ENCODE measurements at regions not wholly inside any gene's neighbourhood (a gene's known extent, or its start where the extent isn't known, plus 50 kb on each side); places are given as distances from the start of the nearest gene placed in this dataset.

GRCh38 chr1:81008293-81008692, 792.4 kb upstream of the ADGRL2 start:
- Histone ChIP-seq H3K36me3 (ENCODE audit: control insufficient read depth in 2 of 2, insufficient read depth in 2 of 2, low read length in 2 of 2) (no peaks in the 10 kb centered on the region), H3K27ac (ENCODE audit: low read depth in 2 of 2, low read length in 2 of 2) (no peak overlapping the region), H3K9me3 (ENCODE audit: control insufficient read depth in 2 of 2, low read length in 2 of 2) (no peaks in the 10 kb centered on the region), H3K4me1 (ENCODE audit: control insufficient read depth in 2 of 2, insufficient read depth in 2 of 2, low read length in 2 of 2) (no peaks in the 10 kb centered on the region), H3K4me3 (ENCODE audit: low read length in 2 of 2) (no peak overlapping the region), H3K27me3 (ENCODE audit: control insufficient read depth in 2 of 2, insufficient read depth in 2 of 2, low read length in 2 of 2) (no peaks in the 10 kb centered on the region), H3K9ac (ENCODE audit: low read depth in 1 of 2, low read length in 2 of 2) (no peak overlapping the region)

DNA sequence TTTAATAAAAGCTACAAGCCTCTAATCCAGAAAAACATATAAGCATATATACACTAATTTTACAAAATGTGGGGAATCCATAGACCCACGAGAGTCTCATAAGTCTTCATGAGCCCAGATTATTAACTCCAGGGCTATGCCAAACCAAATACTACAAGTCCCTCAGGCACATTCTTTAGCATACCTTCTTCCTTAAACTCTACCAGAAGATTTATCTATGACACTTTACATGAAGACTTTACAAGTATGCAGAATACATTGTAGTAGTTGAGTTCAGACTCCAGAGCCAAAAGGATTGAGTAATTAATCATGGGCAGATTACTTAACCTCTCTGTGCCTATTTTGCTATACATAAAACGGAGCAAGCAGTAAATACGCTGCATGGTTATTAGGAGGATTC, 793.7 kb upstream of the ADGRL2 start:
- Histone ChIP-seq H3K4me1 (ENCODE audit: control insufficient read depth in 2 of 2, insufficient read depth in 2 of 2, low read length in 2 of 2) (no peaks in the 10 kb centered on the region), H3K27me3 (ENCODE audit: control insufficient read depth in 2 of 2, insufficient read depth in 2 of 2, low read length in 2 of 2) (no peaks in the 10 kb centered on the region)

GRCh38 chr1:81006502-81006901, 794.2 kb upstream of the ADGRL2 start:
- no peak overlapping the region for H3K27ac ChIP-seq (ENCODE audit: low read depth in 2 of 2, low read length in 2 of 2)
- H3K9ac ChIP-seq (ENCODE audit: low read depth in 1 of 2, low read length in 2 of 2), result no peak overlapping the region
- no peaks in the 10 kb centered on the region for H3K9me3 ChIP-seq (ENCODE audit: control insufficient read depth in 2 of 2, low read length in 2 of 2)
- no peak overlapping the region for H3K4me3 ChIP-seq (ENCODE audit: low read length in 2 of 2)
- H3K27me3 ChIP-seq (ENCODE audit: control insufficient read depth in 2 of 2, insufficient read depth in 2 of 2, low read length in 2 of 2), result no peaks in the 10 kb centered on the region
- H3K36me3 ChIP-seq (ENCODE audit: control insufficient read depth in 2 of 2, insufficient read depth in 2 of 2, low read length in 2 of 2), result no peaks in the 10 kb centered on the region
- no peaks in the 10 kb centered on the region for H3K4me1 ChIP-seq (ENCODE audit: control insufficient read depth in 2 of 2, insufficient read depth in 2 of 2, low read length in 2 of 2)

More for the DNA sequence above, 793.7 kb upstream of the ADGRL2 start:
- Histone ChIP-seq H3K9ac (ENCODE audit: low read depth in 1 of 2, low read length in 2 of 2) (no peak overlapping the region), H3K4me3 (ENCODE audit: low read length in 2 of 2) (no peak overlapping the region), H3K9me3 (ENCODE audit: control insufficient read depth in 2 of 2, low read length in 2 of 2) (no peaks in the 10 kb centered on the region), H3K36me3 (ENCODE audit: control insufficient read depth in 2 of 2, insufficient read depth in 2 of 2, low read length in 2 of 2) (no peaks in the 10 kb centered on the region), H3K27ac (ENCODE audit: low read depth in 2 of 2, low read length in 2 of 2) (no peak overlapping the region)

DNA sequence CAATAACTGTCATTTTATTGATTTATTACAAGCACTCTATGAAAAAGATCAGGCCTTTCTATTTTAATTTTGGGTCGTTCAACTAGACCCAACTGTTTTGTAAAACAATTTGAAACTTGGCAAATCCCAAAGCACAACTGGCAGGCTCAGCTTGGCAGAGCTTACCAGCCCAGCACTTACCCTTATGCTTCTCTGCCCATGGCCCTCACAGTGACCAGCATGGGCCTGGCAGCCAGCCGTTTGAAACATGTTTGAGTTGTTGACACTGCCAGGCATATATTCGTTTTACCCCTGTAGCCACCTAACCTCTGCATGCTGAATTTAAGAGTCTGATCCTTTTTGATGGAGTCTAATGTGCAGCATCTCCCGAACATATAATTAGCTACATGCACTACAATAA, 796.7 kb upstream of the ADGRL2 start:
- Histone ChIP-seq H3K27ac (ENCODE audit: low read depth in 2 of 2, low read length in 2 of 2) (no peak overlapping the region), H3K9ac (ENCODE audit: low read depth in 1 of 2, low read length in 2 of 2) (no peak overlapping the region), H3K4me1 (ENCODE audit: control insufficient read depth in 2 of 2, insufficient read depth in 2 of 2, low read length in 2 of 2) (no peaks in the 10 kb centered on the region), H3K27me3 (ENCODE audit: control insufficient read depth in 2 of 2, insufficient read depth in 2 of 2, low read length in 2 of 2) (no peaks in the 10 kb centered on the region), H3K4me3 (ENCODE audit: low read length in 2 of 2) (no peak overlapping the region), H3K9me3 (ENCODE audit: control insufficient read depth in 2 of 2, low read length in 2 of 2) (no peaks in the 10 kb centered on the region), H3K36me3 (ENCODE audit: control insufficient read depth in 2 of 2, insufficient read depth in 2 of 2, low read length in 2 of 2) (no peaks in the 10 kb centered on the region)

DNA sequence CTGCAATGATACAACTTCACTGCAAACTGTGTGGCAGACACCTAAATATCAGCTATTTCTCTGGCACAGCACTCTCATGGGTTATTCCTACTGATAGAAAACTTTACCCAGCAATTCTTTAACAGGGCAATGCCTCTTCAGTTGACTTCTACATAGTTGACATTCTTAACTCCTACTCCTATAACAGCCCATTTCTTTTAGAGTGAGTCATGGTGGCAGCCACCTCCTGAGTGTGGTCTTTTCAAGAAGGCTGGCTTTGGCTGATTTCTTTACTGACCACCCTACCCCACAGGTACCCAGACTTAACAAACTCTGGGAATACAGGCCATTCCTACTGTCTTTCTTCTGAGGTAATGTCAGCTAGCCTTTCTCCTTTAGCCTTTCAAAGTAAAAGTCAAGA, 805.8 kb upstream of the ADGRL2 start:
- H3K9me3 ChIP-seq (ENCODE audit: control insufficient read depth in 2 of 2, low read length in 2 of 2), result no peaks in the 10 kb centered on the region
- no peaks in the 10 kb centered on the region for H3K36me3 ChIP-seq (ENCODE audit: control insufficient read depth in 2 of 2, insufficient read depth in 2 of 2, low read length in 2 of 2)
- no peak overlapping the region for H3K9ac ChIP-seq (ENCODE audit: low read depth in 1 of 2, low read length in 2 of 2)
- no peaks in the 10 kb centered on the region for H3K4me1 ChIP-seq (ENCODE audit: control insufficient read depth in 2 of 2, insufficient read depth in 2 of 2, low read length in 2 of 2)
- no peak overlapping the region for H3K27ac ChIP-seq (ENCODE audit: low read depth in 2 of 2, low read length in 2 of 2)
- H3K27me3 ChIP-seq (ENCODE audit: control insufficient read depth in 2 of 2, insufficient read depth in 2 of 2, low read length in 2 of 2), result no peaks in the 10 kb centered on the region
- H3K4me3 ChIP-seq (ENCODE audit: low read length in 2 of 2), result no peak overlapping the region

DNA sequence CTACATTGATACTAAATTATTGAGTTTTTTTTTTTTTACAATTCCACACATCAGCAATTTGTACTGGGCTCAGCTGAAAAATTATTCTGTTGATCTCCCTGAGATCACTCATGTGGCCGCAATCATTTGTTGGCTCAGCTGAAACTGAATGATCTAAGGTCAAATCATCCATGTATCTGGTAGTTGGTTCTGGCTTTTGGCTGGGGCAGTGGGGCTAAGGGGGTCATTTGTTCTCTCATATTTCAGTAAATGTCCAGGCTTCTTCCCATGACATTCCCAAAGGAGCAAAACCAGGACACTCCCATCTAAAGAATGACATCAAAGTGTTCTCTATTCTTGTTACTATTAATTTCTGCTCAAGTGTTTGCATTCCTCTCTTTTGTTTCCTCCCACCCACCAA, 806.7 kb upstream of the ADGRL2 start:
- Histone ChIP-seq H3K36me3 (ENCODE audit: control insufficient read depth in 2 of 2, insufficient read depth in 2 of 2, low read length in 2 of 2) (no peaks in the 10 kb centered on the region), H3K4me3 (ENCODE audit: low read length in 2 of 2) (no peak overlapping the region), H3K9ac (ENCODE audit: low read depth in 1 of 2, low read length in 2 of 2) (no peak overlapping the region), H3K4me1 (ENCODE audit: control insufficient read depth in 2 of 2, insufficient read depth in 2 of 2, low read length in 2 of 2) (no peaks in the 10 kb centered on the region), H3K27ac (ENCODE audit: low read depth in 2 of 2, low read length in 2 of 2) (no peak overlapping the region), H3K9me3 (ENCODE audit: control insufficient read depth in 2 of 2, low read length in 2 of 2) (no peaks in the 10 kb centered on the region), H3K27me3 (ENCODE audit: control insufficient read depth in 2 of 2, insufficient read depth in 2 of 2, low read length in 2 of 2) (no peaks in the 10 kb centered on the region)

GRCh38 chr1:80993154-80993980, 807.4 kb upstream of the ADGRL2 start:
- no peak overlapping the region for H3K9ac ChIP-seq (ENCODE audit: low read depth in 1 of 2, low read length in 2 of 2)
- no peaks in the 10 kb centered on the region for H3K27me3 ChIP-seq (ENCODE audit: control insufficient read depth in 2 of 2, insufficient read depth in 2 of 2, low read length in 2 of 2)

DNA sequence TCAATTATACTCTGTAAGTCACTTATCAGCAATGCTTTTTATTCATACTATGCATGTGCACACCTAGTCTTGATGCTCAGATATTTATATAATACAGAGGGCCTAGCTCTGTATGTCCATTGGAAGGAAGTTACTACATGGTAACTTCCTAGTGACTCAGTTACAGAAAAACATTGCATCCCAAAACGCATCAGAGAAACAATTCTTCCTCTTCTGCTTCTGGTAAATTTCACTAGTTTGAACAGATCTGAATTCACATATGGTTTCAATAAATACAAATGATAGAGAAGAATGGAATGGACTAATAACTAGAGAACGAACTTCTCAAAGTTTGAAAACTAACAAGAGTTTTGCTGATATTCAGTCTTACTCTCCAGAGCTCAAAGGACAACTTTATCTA, 811.3 kb upstream of the ADGRL2 start:
- no peak overlapping the region for H3K9ac ChIP-seq (ENCODE audit: low read depth in 1 of 2, low read length in 2 of 2)
- H3K4me3 ChIP-seq (ENCODE audit: low read length in 2 of 2), result no peak overlapping the region
- no peak overlapping the region for H3K27ac ChIP-seq (ENCODE audit: low read depth in 2 of 2, low read length in 2 of 2)
- no peaks in the 10 kb centered on the region for H3K9me3 ChIP-seq (ENCODE audit: control insufficient read depth in 2 of 2, low read length in 2 of 2)
- no peaks in the 10 kb centered on the region for H3K4me1 ChIP-seq (ENCODE audit: control insufficient read depth in 2 of 2, insufficient read depth in 2 of 2, low read length in 2 of 2)
- H3K36me3 ChIP-seq (ENCODE audit: control insufficient read depth in 2 of 2, insufficient read depth in 2 of 2, low read length in 2 of 2), result no peaks in the 10 kb centered on the region
- H3K27me3 ChIP-seq (ENCODE audit: control insufficient read depth in 2 of 2, insufficient read depth in 2 of 2, low read length in 2 of 2), result no peaks in the 10 kb centered on the region

More at GRCh38 chr1:80993154-80993980, 807.4 kb upstream of the ADGRL2 start:
- no peaks in the 10 kb centered on the region for H3K4me1 ChIP-seq (ENCODE audit: control insufficient read depth in 2 of 2, insufficient read depth in 2 of 2, low read length in 2 of 2)
- H3K36me3 ChIP-seq (ENCODE audit: control insufficient read depth in 2 of 2, insufficient read depth in 2 of 2, low read length in 2 of 2), result no peaks in the 10 kb centered on the region
- H3K9me3 ChIP-seq (ENCODE audit: control insufficient read depth in 2 of 2, low read length in 2 of 2), result no peaks in the 10 kb centered on the region
- no peak overlapping the region for H3K4me3 ChIP-seq (ENCODE audit: low read length in 2 of 2)
- no peak overlapping the region for H3K27ac ChIP-seq (ENCODE audit: low read depth in 2 of 2, low read length in 2 of 2)

DNA sequence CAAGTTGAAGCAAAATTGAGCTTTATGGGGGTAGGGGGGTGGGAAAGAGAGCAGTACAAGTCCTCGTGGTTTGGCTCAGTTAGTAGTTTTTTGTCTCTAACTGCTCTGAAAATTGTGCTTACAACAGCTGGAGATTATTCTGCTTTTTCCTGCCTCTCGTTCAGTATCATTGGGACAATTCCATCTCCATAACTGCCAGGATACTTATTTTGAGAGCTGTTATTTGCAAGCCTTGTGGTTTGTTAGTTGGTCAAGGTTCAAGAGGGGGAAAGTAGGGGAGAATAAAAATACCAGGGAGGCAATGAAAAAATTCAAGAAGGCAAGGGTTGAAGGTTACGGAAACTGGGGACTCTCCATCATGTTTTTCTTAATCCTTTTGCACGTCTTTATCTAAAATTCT, 811.8 kb upstream of the ADGRL2 start:
- Histone ChIP-seq H3K9ac (ENCODE audit: low read depth in 1 of 2, low read length in 2 of 2) (no peak overlapping the region), H3K27me3 (ENCODE audit: control insufficient read depth in 2 of 2, insufficient read depth in 2 of 2, low read length in 2 of 2) (no peaks in the 10 kb centered on the region), H3K4me1 (ENCODE audit: control insufficient read depth in 2 of 2, insufficient read depth in 2 of 2, low read length in 2 of 2) (no peaks in the 10 kb centered on the region), H3K36me3 (ENCODE audit: control insufficient read depth in 2 of 2, insufficient read depth in 2 of 2, low read length in 2 of 2) (no peaks in the 10 kb centered on the region), H3K27ac (ENCODE audit: low read depth in 2 of 2, low read length in 2 of 2) (no peak overlapping the region), H3K4me3 (ENCODE audit: low read length in 2 of 2) (no peak overlapping the region), H3K9me3 (ENCODE audit: control insufficient read depth in 2 of 2, low read length in 2 of 2) (no peaks in the 10 kb centered on the region)

GRCh38 chr1:80987824-80988223, 812.9 kb upstream of the ADGRL2 start:
- no peak overlapping the region for H3K27ac ChIP-seq (ENCODE audit: low read depth in 2 of 2, low read length in 2 of 2)
- no peaks in the 10 kb centered on the region for H3K4me1 ChIP-seq (ENCODE audit: control insufficient read depth in 2 of 2, insufficient read depth in 2 of 2, low read length in 2 of 2)
- no peaks in the 10 kb centered on the region for H3K27me3 ChIP-seq (ENCODE audit: control insufficient read depth in 2 of 2, insufficient read depth in 2 of 2, low read length in 2 of 2)

More at GRCh38 chr1:80987824-80988223, 812.9 kb upstream of the ADGRL2 start:
- Histone ChIP-seq H3K36me3 (ENCODE audit: control insufficient read depth in 2 of 2, insufficient read depth in 2 of 2, low read length in 2 of 2) (no peaks in the 10 kb centered on the region), H3K9ac (ENCODE audit: low read depth in 1 of 2, low read length in 2 of 2) (no peak overlapping the region), H3K9me3 (ENCODE audit: control insufficient read depth in 2 of 2, low read length in 2 of 2) (no peaks in the 10 kb centered on the region), H3K4me3 (ENCODE audit: low read length in 2 of 2) (no peak overlapping the region)
